ENCODE measurements at regions not wholly inside any gene's neighbourhood (a gene's known extent, or its start where the extent isn't known, plus 50 kb on each side); places are given as distances from the start of the nearest gene placed in this dataset.

- no peak for TF ChIP-seq CTCF (IDR thresholded peaks at IDR 0.05; ENCODE audit: low read depth, low read length)
- no peak for TF ChIP-seq EZH2phosphoT487 (IDR thresholded peaks at IDR 0.05; ENCODE audit: low read depth)
Measured at GRCh38 chrX:39487969-39488330, 609.8 kb downstream of the BCOR start.

All from OCI-LY3 (cell line).